GM12878 (cell line): ENCODE measurements at regions not wholly inside any gene's neighbourhood (a gene's known extent, or its start where the extent isn't known, plus 50 kb on each side); places are given as distances from the start of the nearest gene placed in this dataset.

Experiments used
- CTCF ChIP-seq, 3 experiments: IDR thresholded peaks in 2 of 3; conservative IDR thresholded peaks in 1 of 3; 2 replicates each; pipeline ENCODE4 v1.5.1; 2011; ENCODE audit warnings: low read depth in 3 of 3, low read length in 3 of 3, mild to moderate bottlenecking in 3 of 3, control low read depth in 2 of 3, moderate library complexity in 2 of 3, inconsistent platforms in 1 of 3, mixed read lengths in 1 of 3; ENCODE audit not compliant: control insufficient read depth in 2 of 3, insufficient read depth in 1 of 3; ENCODE audit errors: extremely low read depth in 1 of 3
- EZH2 ChIP-seq: IDR thresholded peaks from 2 replicates; pipeline ENCODE4 v1.6.1; 2012; ENCODE audit warnings: low read depth, mild to moderate bottlenecking, control low read depth, inconsistent platforms, low read length, borderline replicate concordance; ENCODE audit not compliant: control insufficient read depth
- HDAC6 ChIP-seq: fragments of 200-600 bp; sonication (generic); IDR thresholded peaks from one replicate; pipeline ENCODE4 v1.8.0; 2017; ENCODE audit warnings: antibody characterized with exemption; ENCODE audit not compliant: unreplicated experiment
- NR2C1 ChIP-seq: fragments of 450-650 bp; IDR thresholded peaks from 2 replicates; pipeline ENCODE4 v1.6.1; 2017; ENCODE audit warnings: antibody characterized with exemption, mild to moderate bottlenecking, moderate library complexity
- SREBF2 ChIP-seq: IDR thresholded peaks from 2 replicates; pipeline ENCODE4 v1.6.1; 2012; ENCODE audit warnings: mild to moderate bottlenecking, low read length
- USF2 ChIP-seq: IDR thresholded peaks from 2 replicates; pipeline ENCODE4 v1.6.1; 2011; ENCODE audit warnings: low read depth, low read length, improper control_type of control experiment, borderline replicate concordance
- ZNF217 ChIP-seq: fragments of 450-650 bp; IDR thresholded peaks from 2 replicates; pipeline ENCODE4 v1.6.1; 2017; ENCODE audit warnings: antibody characterized with exemption, mild to moderate bottlenecking
- ZNF24 ChIP-seq: fragments of 450-650 bp; IDR thresholded peaks from 2 replicates; pipeline ENCODE4 v1.6.1; 2017; ENCODE audit warnings: antibody characterized with exemption, mild to moderate bottlenecking

GRCh38 chr3:157624801-157625200 is 121.6 kb upstream of the VEPH1 start:
- TF ChIP-seq CTCF (IDR thresholded peaks at IDR 0.05 in 2 of 3, conservative IDR thresholded peaks at IDR 0.05 in 1 of 3; ENCODE audit: control insufficient read depth in 2 of 3, extremely low read depth in 1 of 3, insufficient read depth in 1 of 3, low read depth in 3 of 3, low read length in 3 of 3) (no peak), USF2 (no peak), SREBF2 (no peak), ZNF217 (no peak), HDAC6 (no peak), EZH2 (no peak), NR2C1 (no peak), ZNF24 (no peak)
